Body of pancreas (tissue), 4 donors: ENCODE measurements at regions not wholly inside any gene's neighbourhood (a gene's known extent, or its start where the extent isn't known, plus 50 kb on each side); places are given as distances from the start of the nearest gene placed in this dataset.

Source experiments
- CTCF ChIP-seq, 7 experiments: fragments of 450-650 bp in 4 of 7; fragments of 200-600 bp in 3 of 7; sonication (generic) in 3 of 7; IDR thresholded peaks; one replicate each; pipeline ENCODE4 v1.5.1; 2016 to 2019; ENCODE audit warnings: antibody characterized with exemption in 7 of 7
- POLR2A ChIP-seq, 3 donors: fragments of 450-650 bp; IDR thresholded peaks; one replicate each; pipeline ENCODE4 v1.6.1; 2016; ENCODE audit warnings: antibody characterized with exemption in 3 of 3, mild to moderate bottlenecking in 2 of 3

GRCh38 chr3:110656394-110657025 is 415.1 kb upstream of the NECTIN3 start:
- TF ChIP-seq CTCF (IDR thresholded peaks at IDR 0.05) (no peak), POLR2A (IDR thresholded peaks at IDR 0.05) (no peak)
